SK-N-SH (cell line): ENCODE measurements at regions not wholly inside any gene's neighbourhood (a gene's known extent, or its start where the extent isn't known, plus 50 kb on each side); places are given as distances from the start of the nearest gene placed in this dataset.

Experiments
- CTCF ChIA-PET: fragments of 300-600, 350-600 bp; formaldehyde crosslinking; extraction: SDS; loops from one replicate; lab custom pipeline; 2021; lab: Yijun Ruan, JAX
- POLR2A ChIA-PET: fragments of 350-600 bp; sonication (Branson Sonifier 250); formaldehyde crosslinking; extraction: SDS; loops from one replicate; lab custom pipeline; 2020; ENCODE audit warnings: antibody characterized with exemption, inconsistent platforms; lab: Yijun Ruan, JAX
- DNase-seq: peaks from one replicate; pipeline ENCODE4 v3.0.0; 2012
- H2AFZ ChIP-seq: fragments of 200-600 bp; sonication (generic); 2 replicates; pipeline ENCODE4 v1.8.1; 2016; ENCODE audit warnings: antibody characterized with exemption, mild to moderate bottlenecking, low read depth
- H3F3A ChIP-seq: fragments of 200-600 bp; sonication (generic); replicated peaks from 2 replicates; pipeline ENCODE3; 2016; ENCODE audit warnings: antibody characterized with exemption, mild to moderate bottlenecking; ENCODE audit not compliant: insufficient read depth
- H3K27ac ChIP-seq, 2 experiments: fragments of 200-500 bp in 1 of 2; fragments of 200-600 bp in 1 of 2; sonication (Bioruptor generic) in 1 of 2; sonication (generic), shearing (Covaris generic) in 1 of 2; 2 replicates each; pipeline versions ENCODE4 v1.5.1 to v1.6.1; 2014 to 2016; ENCODE audit warnings: low read depth in 2 of 2, inconsistent platforms in 1 of 2, low read length in 1 of 2, mild to moderate bottlenecking in 1 of 2, mixed read lengths in 1 of 2
- H3K27me3 ChIP-seq: fragments of 200-600 bp; sonication (generic), shearing (Covaris generic); 2 replicates; pipeline ENCODE4 v1.6.1; 2016; ENCODE audit warnings: mixed run types; ENCODE audit not compliant: insufficient read depth
- H3K36me3 ChIP-seq, 2 experiments: fragments of 200-500 bp in 1 of 2; fragments of 200-600 bp in 1 of 2; sonication (Bioruptor generic) in 1 of 2; sonication (generic) in 1 of 2; replicated peaks in 1 of 2; 2 replicates each; pipeline versions ENCODE3 to v1.5.1; 2014 to 2016; ENCODE audit warnings: low read length in 1 of 2, mild to moderate bottlenecking in 1 of 2; ENCODE audit not compliant: insufficient read depth in 2 of 2, control insufficient read depth in 1 of 2
- H3K4me1 ChIP-seq, 2 experiments: fragments of 200-500 bp in 1 of 2; fragments of 200-600 bp in 1 of 2; sonication (Bioruptor generic) in 1 of 2; sonication (generic), shearing (Covaris generic) in 1 of 2; 2 replicates each; pipeline versions ENCODE4 v1.5.1 to v1.6.1; 2014 to 2016; ENCODE audit warnings: low read depth in 1 of 2, low read length in 1 of 2, mixed run types in 1 of 2; ENCODE audit not compliant: insufficient read depth in 2 of 2, control insufficient read depth in 1 of 2
- H3K4me2 ChIP-seq: fragments of 200-600 bp; sonication (generic), shearing (Covaris generic); 2 replicates; pipeline ENCODE4 v1.6.1; 2017; ENCODE audit warnings: mixed run types
- H3K4me3 ChIP-seq, 2 experiments: fragments of 200-500 bp in 1 of 2; fragments of 200-600 bp in 1 of 2; sonication (Bioruptor generic) in 1 of 2; sonication (generic), shearing (Covaris generic) in 1 of 2; 2 replicates each; pipeline versions ENCODE4 v1.5.1 to v1.8.1; 2014 to 2016; ENCODE audit warnings: low read depth in 2 of 2, inconsistent platforms in 1 of 2, low read length in 1 of 2, mild to moderate bottlenecking in 1 of 2, mixed read lengths in 1 of 2, moderate library complexity in 1 of 2
- H3K79me2 ChIP-seq: fragments of 200-600 bp; sonication (generic); 2 replicates; pipeline ENCODE4 v1.8.1; 2017; ENCODE audit warnings: mild to moderate bottlenecking; ENCODE audit not compliant: insufficient read depth
- H3K9ac ChIP-seq: fragments of 200-600 bp; sonication (generic); 2 replicates; pipeline ENCODE4 v1.6.1; 2017; ENCODE audit warnings: mixed run types
- H3K9me2 ChIP-seq: fragments of 200-600 bp; sonication (generic); 2 replicates; pipeline ENCODE4 v1.6.1; 2017; ENCODE audit warnings: mixed run types
- H3K9me3 ChIP-seq: fragments of 200-600 bp; sonication (generic); 2 replicates; pipeline ENCODE4 v1.6.1; 2017; ENCODE audit warnings: mixed run types, mild to moderate bottlenecking, moderate library complexity
- H4K20me1 ChIP-seq: fragments of 200-600 bp; sonication (generic); 2 replicates; pipeline ENCODE4 v1.6.1; 2017; ENCODE audit warnings: mild to moderate bottlenecking, mixed run types; ENCODE audit not compliant: insufficient read depth
- CHD2 ChIP-seq: fragments of 150-350 bp; IDR thresholded peaks from 2 replicates; pipeline ENCODE4 v1.6.1; 2018; ENCODE audit warnings: low read length; ENCODE audit not compliant: partially characterized antibody
- ELF1 ChIP-seq: IDR thresholded peaks from 2 replicates; pipeline ENCODE4 v1.4.0; 2012
- EP300 ChIP-seq, 2 experiments: IDR thresholded peaks; 2 replicates each; pipeline versions ENCODE4 v1.4.0 to v1.6.1; 2012; ENCODE audit warnings: borderline replicate concordance in 1 of 2, low read depth in 1 of 2, low read length in 1 of 2
- EZH2phosphoT487 ChIP-seq: fragments of 200-600 bp; sonication (generic); IDR thresholded peaks from 2 replicates; pipeline ENCODE4 v1.6.1; 2017; ENCODE audit warnings: low read depth, mixed run types, mild to moderate bottlenecking, antibody characterized with exemption, moderate library complexity, borderline replicate concordance
- MXI1 ChIP-seq: IDR thresholded peaks from 2 replicates; pipeline ENCODE4 v1.6.1; 2012; ENCODE audit warnings: mild to moderate bottlenecking, low read depth, low read length, improper control_type of control experiment
- NFIC ChIP-seq: IDR thresholded peaks from 2 replicates; pipeline ENCODE4 v1.4.0; 2012; ENCODE audit warnings: borderline replicate concordance
- NRF1 ChIP-seq: IDR thresholded peaks from 2 replicates; pipeline ENCODE4 v1.6.1; 2012; ENCODE audit warnings: low read depth, mild to moderate bottlenecking, low read length
- POLR2AphosphoS5 ChIP-seq: IDR thresholded peaks from 2 replicates; pipeline ENCODE4 v1.6.1; 2012; ENCODE audit warnings: low read depth, low read length
- RAD21 ChIP-seq: IDR thresholded peaks from 2 replicates; pipeline ENCODE4 v1.6.1; 2012; ENCODE audit warnings: mild to moderate bottlenecking, low read length
- RCOR1 ChIP-seq: fragments of 150-350 bp; IDR thresholded peaks from 2 replicates; pipeline ENCODE4 v1.6.1; 2017; ENCODE audit warnings: antibody characterized with exemption, low read length
- REST ChIP-seq: IDR thresholded peaks from 2 replicates; pipeline ENCODE4 v1.6.1; 2012; ENCODE audit warnings: mild to moderate bottlenecking, low read depth, low read length, moderate library complexity
- RFX5 ChIP-seq: IDR thresholded peaks from 2 replicates; pipeline ENCODE4 v1.6.1; 2012; ENCODE audit warnings: mild to moderate bottlenecking, improper control_type of control experiment, low read length
- RXRA ChIP-seq: IDR thresholded peaks from 2 replicates; pipeline ENCODE4 v1.4.0; 2012; ENCODE audit warnings: low read depth, mild to moderate bottlenecking, borderline replicate concordance
- TCF12 ChIP-seq: IDR thresholded peaks from 2 replicates; pipeline ENCODE4 v1.4.0; 2012
- YY1 ChIP-seq: IDR thresholded peaks from 2 replicates; pipeline ENCODE4 v1.4.0; 2012; ENCODE audit warnings: low read depth, mild to moderate bottlenecking
- WGBS: methylation state at CpG from one replicate; pipeline ENCODE4 v1.1.6; 2017; ENCODE audit warnings: low lambda C conversion rate; 5-methylcytosine and 5-hydroxymethylcytosine counted together
- TF ChIP-seq, protein P1 (sequence below): fragments of 150-350 bp; IDR thresholded peaks from 2 replicates; pipeline ENCODE4 v1.6.1; 2017; ENCODE audit warnings: antibody characterized with exemption, low read length, low read depth, borderline replicate concordance

DNA sequence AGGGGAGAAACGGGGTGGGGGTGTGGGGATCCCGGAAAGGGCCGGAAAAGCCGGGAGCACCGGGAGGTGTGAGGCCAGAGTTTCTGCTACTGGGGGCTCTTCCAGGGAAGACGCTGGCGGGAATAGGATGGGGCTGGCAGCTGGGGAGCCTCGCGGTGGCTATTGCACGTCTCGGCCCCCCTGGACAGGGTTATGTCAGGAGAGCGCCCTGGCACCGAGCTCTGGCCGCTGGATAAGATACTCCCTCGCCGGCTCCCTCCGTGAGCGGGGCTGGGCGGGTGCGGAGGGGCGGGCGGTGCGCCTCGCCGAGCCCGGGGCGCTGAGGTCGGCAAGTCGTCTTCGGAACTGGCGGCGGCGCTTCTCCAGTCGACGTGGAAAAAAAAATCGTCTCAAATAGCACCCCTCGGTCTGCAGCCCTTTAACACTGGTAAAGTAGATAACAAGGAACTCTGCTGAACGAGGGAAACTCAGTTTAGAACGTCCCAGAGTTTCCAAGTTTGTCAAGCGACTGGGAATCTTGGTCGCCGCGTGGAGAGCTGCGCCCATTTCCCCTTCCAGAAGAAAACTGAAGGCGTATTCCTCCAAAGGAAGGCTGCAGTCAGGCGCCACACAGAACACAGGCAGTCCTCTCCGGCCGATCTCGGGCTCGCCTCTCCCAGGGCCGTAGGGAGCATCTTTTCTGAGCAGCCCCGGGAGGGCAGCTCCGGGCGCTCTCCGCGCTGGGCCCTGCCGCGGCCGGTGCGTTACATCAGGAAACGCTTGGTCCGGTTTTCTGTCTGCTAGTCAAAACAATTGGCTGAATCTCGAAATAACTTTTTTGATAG is 115.1 kb downstream of the KCNRG start:
- H2AFZ ChIP-seq = peak overlapping the region; percentile 92; the same call in 1 of the 2 replicates
- TF ChIP-seq EZH2phosphoT487 (no peak), RFX5 (no peak), RAD21 (no peak), POLR2AphosphoS5 (no peak), MXI1 (no peak), EP300 (IDR thresholded peaks at IDR 0.05; ENCODE audit: borderline replicate concordance in 1 of 2, low read depth in 1 of 2, low read length in 1 of 2) (0 out of 4 replicates have a peak, but pooled peaks of 1 of the 2 experiments have one; percentile 15), ELF1 (no peak), REST (no peak), CHD2 (no peak), RCOR1 (no peak), NRF1 (no peak), YY1 (0 out of 2 replicates have a peak, but pooled peaks have one; percentile 35), TCF12 (no peak), RXRA (no peak), NFIC (0 out of 2 replicates have a peak, but pooled peaks have one; percentile 2)
- TF ChIP-seq, protein P1, sequence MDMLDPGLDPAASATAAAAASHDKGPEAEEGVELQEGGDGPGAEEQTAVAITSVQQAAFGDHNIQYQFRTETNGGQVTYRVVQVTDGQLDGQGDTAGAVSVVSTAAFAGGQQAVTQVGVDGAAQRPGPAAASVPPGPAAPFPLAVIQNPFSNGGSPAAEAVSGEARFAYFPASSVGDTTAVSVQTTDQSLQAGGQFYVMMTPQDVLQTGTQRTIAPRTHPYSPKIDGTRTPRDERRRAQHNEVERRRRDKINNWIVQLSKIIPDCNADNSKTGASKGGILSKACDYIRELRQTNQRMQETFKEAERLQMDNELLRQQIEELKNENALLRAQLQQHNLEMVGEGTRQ = no peak
- peak overlapping the region in 1 of 2 experiments; percentile 36; a peak in 1 of 4 replicates for H3K27ac ChIP-seq
- no peaks in the 10 kb centered on the region for H3K36me3 ChIP-seq
- H3K9ac ChIP-seq = peak overlapping the region; percentile 58; the same call in 1 of the 2 replicates
- H3K9me3 ChIP-seq = no peaks in the 10 kb centered on the region
- H3K9me2 ChIP-seq = no peaks in the 10 kb centered on the region
- POLR2A ChIA-PET = interaction anchor here (0.6 kb wide), 1 partner anchor 133 kb away, joined by 6 read pairs; no protein-coding TSS in a partner anchor
- H3K4me2 ChIP-seq = peak overlapping the region; percentile 87
- H3F3A ChIP-seq = peaks cover 3% of the 10 kb centered on the region
- H3K27me3 ChIP-seq = no peaks in the 10 kb centered on the region
- H3K4me3 ChIP-seq = peak overlapping the region; percentile 50 to 65
- CTCF ChIA-PET = interaction anchor here (1.0 to 1.4 kb wide), 2 partner anchors 46 to 191 kb away, joined by 4 to 5 read pairs; no protein-coding TSS in a partner anchor
- H3K4me1 ChIP-seq = peaks cover 6 to 7% of the 10 kb centered on the region in 2 experiments; a peak in 2 of 4 replicates
- no peaks in the 10 kb centered on the region for H4K20me1 ChIP-seq
- WGBS = 5% methylated on average over 22 of the region's 63 CpGs
- no peaks in the 10 kb centered on the region for H3K79me2 ChIP-seq
- DNase-seq = peak; percentile 77
